AG04450 (cell line): ENCODE measurements at regions not wholly inside any gene's neighbourhood (a gene's known extent, or its start where the extent isn't known, plus 50 kb on each side); places are given as distances from the start of the nearest gene placed in this dataset.
A peak's percentile ranks its signal among the peaks of the same experiment; 100 is the strongest.

ENCODE experiments used
- CTCF ChIA-PET: fragments of 300-600, 350-600 bp; formaldehyde crosslinking; extraction: SDS; loops from one replicate; lab custom pipeline; 2022; ENCODE audit warnings: antibody characterized with exemption, inconsistent platforms; lab: Charles Lee
- POLR2A ChIA-PET: fragments of 350-600 bp; formaldehyde crosslinking; extraction: SDS; loops from one replicate; lab custom pipeline; 2021; ENCODE audit warnings: antibody characterized with exemption, inconsistent platforms; lab: Yijun Ruan, JAX
- DNase-seq: peaks from one replicate; pipeline ENCODE4 v3.0.0-alpha.2; 2011; ENCODE audit warnings: low read depth, low spot score
- H3K27ac ChIP-seq: one replicate; pipeline ENCODE4 v1.5.1; 2012; ENCODE audit warnings: low read depth, low read length, control low read depth
- H3K27me3 ChIP-seq: one replicate; pipeline ENCODE4 v1.6.0; 2012; ENCODE audit warnings: low read length; ENCODE audit not compliant: control insufficient read depth, insufficient read depth
- H3K4me3 ChIP-seq: 2 replicates; pipeline ENCODE4 v1.5.1; 2011; ENCODE audit warnings: mild to moderate bottlenecking, low read depth, low read length, control low read depth
- H3K9me3 ChIP-seq: 2 replicates; pipeline ENCODE4 v1.5.1; 2012; ENCODE audit warnings: low read length; ENCODE audit not compliant: control insufficient read depth, insufficient read depth
- CTCF ChIP-seq: IDR thresholded peaks from 2 replicates; pipeline ENCODE4 v1.5.1; 2011; ENCODE audit warnings: low read depth, low read length, control low read depth, inconsistent platforms

DNA sequence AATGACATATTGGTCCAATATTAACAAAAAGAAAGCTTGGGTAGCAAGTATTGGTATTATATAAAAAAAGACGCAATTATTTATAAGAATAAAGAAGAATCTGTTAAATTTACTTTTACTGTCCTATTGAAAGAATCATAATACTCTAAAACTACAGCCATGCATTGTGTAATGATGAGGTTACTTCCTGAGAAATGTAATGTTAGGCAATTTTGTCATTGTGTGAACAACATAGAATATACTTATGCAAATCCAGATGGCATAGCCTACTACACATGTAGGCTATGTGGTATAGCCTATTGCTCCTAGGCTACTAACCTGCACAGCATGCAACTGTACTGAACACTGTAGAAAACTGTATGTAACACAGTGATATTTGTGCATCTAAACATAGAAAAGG lies 121.2 kb upstream of the PTGFR start:
- DNase-seq = no peak
- Histone ChIP-seq H3K9me3 (no peaks in the 10 kb centered on the region), H3K27me3 (no peaks in the 10 kb centered on the region), H3K27ac (no peak overlapping the region), H3K4me3 (no peak overlapping the region)
- no peak for TF ChIP-seq CTCF
- ChIA-PET CTCF (interaction anchor here (0.6 to 1.1 kb wide), 2 partner anchors 37 to 224 kb away, joined by 3 to 4 read pairs; no protein-coding TSS in a partner anchor), POLR2A (no interaction called here)

- Histone ChIP-seq H3K27me3 (no peaks in the 10 kb centered on the region), H3K4me3 (no peak overlapping the region), H3K27ac (peak overlapping the region; percentile 54), H3K9me3 (no peaks in the 10 kb centered on the region)
- CTCF ChIA-PET = interaction anchor here (0.7 kb wide), 1 partner anchor 199 kb away, joined by 3 read pairs; no protein-coding TSS in a partner anchor
- no peak for TF ChIP-seq CTCF
- peak; percentile 11 for DNase-seq
- POLR2A ChIA-PET = no interaction called here
Measured at GRCh38 chr1:78370356-78370755, 120.4 kb upstream of the PTGFR start.

- ChIA-PET POLR2A (no interaction called here), CTCF (interaction anchor here (0.5 to 0.7 kb wide), 2 partner anchors 199 to 1564 kb away, joined by 3 to 4 read pairs; no protein-coding TSS in a partner anchor)
- DNase-seq = no peak
- Histone ChIP-seq H3K4me3 (no peak overlapping the region), H3K27me3 (no peaks in the 10 kb centered on the region), H3K9me3 (no peaks in the 10 kb centered on the region), H3K27ac (no peak overlapping the region)
- no peak for TF ChIP-seq CTCF
Measured at GRCh38 chr1:78370779-78371482, 119.8 kb upstream of the PTGFR start.

DNA sequence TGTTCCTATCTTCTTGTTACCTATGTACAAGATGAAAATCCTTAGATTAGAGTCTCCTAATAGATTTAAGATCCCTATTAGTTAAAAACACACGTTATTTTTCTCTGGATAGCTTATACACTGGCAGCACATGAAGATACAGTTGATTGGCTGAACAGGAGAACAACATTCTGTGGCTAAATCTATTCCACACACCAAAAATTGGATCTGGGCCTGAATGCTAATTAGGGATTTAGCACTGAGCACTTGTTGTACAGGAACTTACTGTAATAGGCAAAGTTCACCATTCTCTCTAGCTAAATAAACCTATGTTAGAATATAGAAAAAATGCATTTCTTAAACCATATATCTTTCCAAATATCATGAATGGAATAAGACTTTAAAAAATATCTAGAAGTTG lies 117.1 kb upstream of the PTGFR start:
- ChIA-PET CTCF (no interaction called here), POLR2A (no interaction called here)

More for the DNA sequence above, 117.1 kb upstream of the PTGFR start:
- Histone ChIP-seq H3K27ac (no peak overlapping the region), H3K9me3 (no peaks in the 10 kb centered on the region), H3K4me3 (no peak overlapping the region), H3K27me3 (no peaks in the 10 kb centered on the region)
- no peak for DNase-seq
- no peak for TF ChIP-seq CTCF
